GM12872 (cell line): ENCODE measurements at regions not wholly inside any gene's neighbourhood (a gene's known extent, or its start where the extent isn't known, plus 50 kb on each side); places are given as distances from the start of the nearest gene placed in this dataset.

ENCODE experiments used
- CTCF ChIP-seq: IDR thresholded peaks from 3 replicates; pipeline ENCODE4 v1.5.1; 2011; ENCODE audit warnings: low read depth, mild to moderate bottlenecking, low read length, moderate library complexity; ENCODE audit not compliant: insufficient read depth

- TF ChIP-seq CTCF, result no peak
Observed at GRCh38 chr12:131529196-131530040, 181.5 kb upstream of the SFSWAP start.

- no peak for TF ChIP-seq CTCF
Observed at GRCh38 chr12:131530041-131530332, 180.9 kb upstream of the SFSWAP start.

- no peak for TF ChIP-seq CTCF
Observed at GRCh38 chr12:131530422-131530821, 180.5 kb upstream of the SFSWAP start.

GRCh38 chr12:131533139-131533538 lies 177.8 kb upstream of the SFSWAP start:
- TF ChIP-seq CTCF, result no peak

- TF ChIP-seq CTCF, result no peak
Observed at GRCh38 chr12:131535779-131536178, 175.1 kb upstream of the SFSWAP start.

- TF ChIP-seq CTCF, result no peak
Observed at GRCh38 chr12:131536337-131536736, 174.6 kb upstream of the SFSWAP start.

- TF ChIP-seq CTCF, result no peak
Observed at GRCh38 chr12:131536766-131537165, 174.1 kb upstream of the SFSWAP start.
